CMK (cell line): ENCODE measurements at regions not wholly inside any gene's neighbourhood (a gene's known extent, or its start where the extent isn't known, plus 50 kb on each side); places are given as distances from the start of the nearest gene placed in this dataset.

ENCODE experiments used
- DNase-seq: peaks from one replicate; pipeline ENCODE4 v3.0.0-alpha.2; 2010; ENCODE audit warnings: low read depth

GRCh38 chr5:96072138-96072790 is 110.6 kb upstream of the ELL2 start:
- DNase-seq: no peak

GRCh38 chr5:96070622-96071225 is 109.1 kb upstream of the ELL2 start:
- no peak for DNase-seq

GRCh38 chr5:96067894-96068614 is 106.4 kb upstream of the ELL2 start:
- DNase-seq: no peak

GRCh38 chr5:96067251-96067650 is 105.6 kb upstream of the ELL2 start:
- no peak for DNase-seq

- no peak for DNase-seq
Measured at GRCh38 chr5:96066386-96066719, 104.7 kb upstream of the ELL2 start.

GRCh38 chr5:96065685-96066385 is 104.2 kb upstream of the ELL2 start:
- DNase-seq: no peak

- DNase-seq: no peak
Measured at GRCh38 chr5:96064877-96065276, 103.2 kb upstream of the ELL2 start.

- DNase-seq: no peak
Measured at GRCh38 chr5:96062836-96063235, 101.2 kb upstream of the ELL2 start.

- DNase-seq: no peak
Measured at GRCh38 chr5:96058084-96058483, 96.4 kb upstream of the ELL2 start.

- no peak for DNase-seq
Measured at GRCh38 chr5:96054311-96055030, 92.8 kb upstream of the ELL2 start.

- DNase-seq: no peak
Measured at GRCh38 chr5:96053063-96053735, 91.5 kb upstream of the ELL2 start.

GRCh38 chr5:96052374-96052773 is 90.7 kb upstream of the ELL2 start:
- no peak for DNase-seq

GRCh38 chr5:96051401-96051830 is 89.8 kb upstream of the ELL2 start:
- no peak for DNase-seq

- DNase-seq: no peak
Measured at GRCh38 chr5:96050273-96050880, 88.7 kb upstream of the ELL2 start.

- DNase-seq: no peak
Measured at GRCh38 chr5:96049398-96050272, 88.0 kb upstream of the ELL2 start.

- no peak for DNase-seq
Measured at GRCh38 chr5:96048763-96049162, 87.1 kb upstream of the ELL2 start.

- no peak for DNase-seq
Measured at GRCh38 chr5:96045888-96046287, 84.2 kb upstream of the ELL2 start.

- DNase-seq: no peak
Measured at GRCh38 chr5:96043446-96043845, 81.8 kb upstream of the ELL2 start.

GRCh38 chr5:96037128-96037527 is 75.5 kb upstream of the ELL2 start:
- no peak for DNase-seq

GRCh38 chr5:96036301-96036700 is 74.7 kb upstream of the ELL2 start:
- DNase-seq: no peak
